ENCODE measurements at regions not wholly inside any gene's neighbourhood (a gene's known extent, or its start where the extent isn't known, plus 50 kb on each side); places are given as distances from the start of the nearest gene placed in this dataset.

DNA sequence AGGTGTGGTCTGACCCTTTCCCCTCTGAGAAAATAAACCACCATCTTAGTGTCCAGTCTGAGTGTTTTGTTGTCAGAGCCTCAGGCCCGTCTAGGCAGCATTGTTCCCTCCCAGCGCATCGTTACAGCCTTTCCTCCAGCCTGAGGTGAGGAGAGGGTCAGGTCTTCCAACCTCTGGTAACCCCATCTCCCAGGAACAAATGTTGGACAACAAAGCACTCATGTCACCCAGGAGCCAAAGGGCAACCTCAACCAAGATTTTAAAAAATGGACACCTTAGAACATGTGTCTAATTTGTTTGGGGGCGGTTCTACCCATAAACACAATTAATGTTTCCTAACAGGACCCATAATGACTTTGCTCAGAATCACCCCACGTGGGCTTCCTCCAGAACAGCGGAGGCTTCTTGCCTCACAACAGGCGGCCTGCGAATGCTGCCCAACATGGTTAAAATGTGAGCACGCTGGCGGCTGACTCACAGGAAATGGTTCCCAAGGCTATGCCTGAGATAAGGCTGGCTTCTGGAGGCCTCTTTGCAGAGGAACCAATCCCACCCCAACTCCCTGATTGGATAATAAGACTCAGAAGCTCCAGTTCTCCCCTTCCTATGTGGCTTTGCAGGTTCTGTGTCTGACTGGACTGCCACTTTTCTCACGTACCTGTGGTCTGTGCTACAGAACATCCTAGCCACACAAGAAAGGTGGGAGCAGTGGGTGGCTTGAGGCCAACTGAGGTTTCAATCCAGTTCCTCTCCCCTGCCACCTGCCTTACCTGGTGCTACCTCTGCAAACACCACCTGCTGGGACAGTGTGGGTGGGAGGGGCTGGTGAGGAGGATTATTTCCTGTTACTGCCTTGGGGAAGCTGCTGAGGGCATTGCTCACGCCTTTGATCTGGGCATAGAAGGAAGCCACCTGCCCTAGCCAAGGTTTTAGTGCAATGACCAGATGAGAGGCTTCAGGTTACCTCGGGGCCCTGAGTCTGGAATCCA is 108.8 kb downstream of the B3GNT2 start:
- TF ChIP-seq, protein P1, sequence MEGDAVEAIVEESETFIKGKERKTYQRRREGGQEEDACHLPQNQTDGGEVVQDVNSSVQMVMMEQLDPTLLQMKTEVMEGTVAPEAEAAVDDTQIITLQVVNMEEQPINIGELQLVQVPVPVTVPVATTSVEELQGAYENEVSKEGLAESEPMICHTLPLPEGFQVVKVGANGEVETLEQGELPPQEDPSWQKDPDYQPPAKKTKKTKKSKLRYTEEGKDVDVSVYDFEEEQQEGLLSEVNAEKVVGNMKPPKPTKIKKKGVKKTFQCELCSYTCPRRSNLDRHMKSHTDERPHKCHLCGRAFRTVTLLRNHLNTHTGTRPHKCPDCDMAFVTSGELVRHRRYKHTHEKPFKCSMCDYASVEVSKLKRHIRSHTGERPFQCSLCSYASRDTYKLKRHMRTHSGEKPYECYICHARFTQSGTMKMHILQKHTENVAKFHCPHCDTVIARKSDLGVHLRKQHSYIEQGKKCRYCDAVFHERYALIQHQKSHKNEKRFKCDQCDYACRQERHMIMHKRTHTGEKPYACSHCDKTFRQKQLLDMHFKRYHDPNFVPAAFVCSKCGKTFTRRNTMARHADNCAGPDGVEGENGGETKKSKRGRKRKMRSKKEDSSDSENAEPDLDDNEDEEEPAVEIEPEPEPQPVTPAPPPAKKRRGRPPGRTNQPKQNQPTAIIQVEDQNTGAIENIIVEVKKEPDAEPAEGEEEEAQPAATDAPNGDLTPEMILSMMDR (conservative IDR thresholded peaks at IDR 0.05; ENCODE audit: low read length) = no peak
- TF ChIP-seq EZH2phosphoT487 (IDR thresholded peaks at IDR 0.05; ENCODE audit: borderline replicate concordance) = no peak

Measured in Loucy (cell line).